GM18867 (cell line): ENCODE measurements at regions not wholly inside any gene's neighbourhood (a gene's known extent, or its start where the extent isn't known, plus 50 kb on each side); places are given as distances from the start of the nearest gene placed in this dataset.

ENCODE experiments used
- ATAC-seq: cut with Tn5 transposase; IDR thresholded peaks from one replicate; pipeline ENCODE4 v1.9.1; 2021; ENCODE audit warnings: mild to moderate bottlenecking, moderate library complexity; ENCODE audit not compliant: unreplicated experiment

GRCh38 chr22:19620742-19621371 lies 93.4 kb upstream of the SEPTIN5 start:
- ATAC-seq = no peak

- no peak for ATAC-seq
Measured at GRCh38 chr22:19621373-19622060, 92.8 kb upstream of the SEPTIN5 start.

GRCh38 chr22:19622061-19622441 lies 92.3 kb upstream of the SEPTIN5 start:
- ATAC-seq = no peak

- ATAC-seq = no peak
Measured at GRCh38 chr22:19625331-19626041, 88.8 kb upstream of the SEPTIN5 start.

GRCh38 chr22:19626042-19626587 lies 88.2 kb upstream of the SEPTIN5 start:
- no peak for ATAC-seq

GRCh38 chr22:19626666-19627065 lies 87.6 kb upstream of the SEPTIN5 start:
- no peak for ATAC-seq

- no peak for ATAC-seq
Measured at GRCh38 chr22:19628038-19628776, 86.1 kb upstream of the SEPTIN5 start.

GRCh38 chr22:19629331-19629719 lies 85.0 kb upstream of the SEPTIN5 start:
- no peak for ATAC-seq

GRCh38 chr22:19629720-19630419 lies 84.4 kb upstream of the SEPTIN5 start:
- no peak for ATAC-seq

- no peak for ATAC-seq
Measured at GRCh38 chr22:19630614-19631013, 83.7 kb upstream of the SEPTIN5 start.

GRCh38 chr22:19631899-19632667 lies 82.2 kb upstream of the SEPTIN5 start:
- ATAC-seq = no peak

- no peak for ATAC-seq
Measured at GRCh38 chr22:19632668-19633148, 81.6 kb upstream of the SEPTIN5 start.

GRCh38 chr22:19634226-19634975 lies 79.9 kb upstream of the SEPTIN5 start:
- no peak for ATAC-seq

GRCh38 chr22:19635644-19636043 lies 78.7 kb upstream of the SEPTIN5 start:
- ATAC-seq = no peak

- no peak for ATAC-seq
Measured at GRCh38 chr22:19636696-19637407, 77.5 kb upstream of the SEPTIN5 start.

- no peak for ATAC-seq
Measured at GRCh38 chr22:19637408-19638281, 76.7 kb upstream of the SEPTIN5 start.

- no peak for ATAC-seq
Measured at GRCh38 chr22:19638282-19639015, 75.9 kb upstream of the SEPTIN5 start.
